Hepatocyte (in vitro differentiated cells): ENCODE measurements at regions not wholly inside any gene's neighbourhood (a gene's known extent, or its start where the extent isn't known, plus 50 kb on each side); places are given as distances from the start of the nearest gene placed in this dataset.

ENCODE experiments used
- DNase-seq: peaks from one replicate; pipeline ENCODE4 v3.0.0-alpha.2; 2016; ENCODE audit warnings: low spot score
- H2AFZ ChIP-seq: fragments of 200-600 bp; sonication (generic); 2 replicates; pipeline ENCODE4 v1.6.0; 2016; ENCODE audit warnings: antibody characterized with exemption, mild to moderate bottlenecking
- H3K27ac ChIP-seq: fragments of 200-600 bp; sonication (generic); 2 replicates; pipeline ENCODE4 v1.5.1; 2016; ENCODE audit warnings: mild to moderate bottlenecking
- H3K27me3 ChIP-seq: fragments of 200-600 bp; sonication (generic); 2 replicates; pipeline ENCODE4 v1.6.1; 2016
- H3K36me3 ChIP-seq: fragments of 200-600 bp; sonication (generic); replicated peaks from 2 replicates; pipeline ENCODE4 v1.5.1; 2016; ENCODE audit warnings: low read depth; ENCODE audit not compliant: insufficient read depth
- H3K4me1 ChIP-seq: fragments of 200-600 bp; sonication (generic); 2 replicates; pipeline ENCODE4 v1.5.1; 2016; ENCODE audit warnings: mild to moderate bottlenecking, moderate library complexity; ENCODE audit not compliant: insufficient read depth
- H3K4me2 ChIP-seq: fragments of 200-600 bp; sonication (generic); 2 replicates; pipeline ENCODE4 v1.6.0; 2016
- H3K4me3 ChIP-seq: fragments of 200-600 bp; sonication (generic); 2 replicates; pipeline ENCODE4 v1.5.1; 2016; ENCODE audit warnings: mild to moderate bottlenecking
- H3K79me2 ChIP-seq: fragments of 200-600 bp; sonication (generic); 2 replicates; pipeline ENCODE4 v1.6.0; 2017; ENCODE audit warnings: mild to moderate bottlenecking
- H3K9me2 ChIP-seq: fragments of 200-600 bp; sonication (generic); replicated peaks from 2 replicates; pipeline ENCODE4 v1.6.0; 2017; ENCODE audit warnings: mild to moderate bottlenecking; ENCODE audit not compliant: insufficient read depth
- H3K9me3 ChIP-seq: fragments of 200-600 bp; sonication (generic); 2 replicates; pipeline ENCODE4 v1.5.1; 2016; ENCODE audit warnings: low read depth, mild to moderate bottlenecking
- H4K20me1 ChIP-seq: fragments of 200-600 bp; sonication (generic); 2 replicates; pipeline ENCODE4 v1.6.0; 2016; ENCODE audit warnings: mild to moderate bottlenecking; ENCODE audit not compliant: insufficient read depth, poor library complexity, severe bottlenecking
- CTCF ChIP-seq: fragments of 200-600 bp; sonication (generic); IDR thresholded peaks from 2 replicates; pipeline ENCODE4 v1.5.1; 2016; ENCODE audit warnings: antibody characterized with exemption, mild to moderate bottlenecking; ENCODE audit not compliant: poor library complexity
- EZH2 ChIP-seq: fragments of 200-600 bp; sonication (generic); IDR thresholded peaks from 2 replicates; pipeline ENCODE4 v1.6.1; 2016; ENCODE audit warnings: antibody characterized with exemption, mild to moderate bottlenecking, borderline replicate concordance
- EZH2phosphoT487 ChIP-seq: fragments of 200-600 bp; sonication (generic); IDR thresholded peaks from one replicate; pipeline ENCODE4 v1.6.1; 2018; ENCODE audit warnings: antibody characterized with exemption, mild to moderate bottlenecking, low read depth, moderate library complexity; ENCODE audit not compliant: unreplicated experiment, severe bottlenecking
- WGBS: methylation state at CpG from one replicate; pipeline ENCODE4 v1.1.6; 2016; ENCODE audit warnings: low lambda C conversion rate; ENCODE audit errors: missing lambda C conversion rate; 5-methylcytosine and 5-hydroxymethylcytosine counted together

GRCh38 chr9:744790-745484 lies 96.6 kb upstream of the DMRT1 start:
- Histone ChIP-seq H2AFZ (no peak overlapping the region), H3K9me3 (no peaks in the 10 kb centered on the region), H3K9me2 (no peaks in the 10 kb centered on the region), H3K36me3 (no peaks in the 10 kb centered on the region), H3K79me2 (no peaks in the 10 kb centered on the region), H3K27ac (no peak overlapping the region), H3K4me2 (no peak overlapping the region), H3K4me1 (no peaks in the 10 kb centered on the region), H4K20me1 (no peaks in the 10 kb centered on the region), H3K27me3 (no peaks in the 10 kb centered on the region), H3K4me3 (no peak overlapping the region)
- WGBS: 79% methylated on average over 7 of the region's 7 CpGs
- no peak for DNase-seq
- TF ChIP-seq EZH2phosphoT487: no peak
- no peak for TF ChIP-seq CTCF
- TF ChIP-seq EZH2: no peak

- 92% methylated on average over 16 of the region's 16 CpGs for WGBS
- no peak overlapping the region for H3K4me3 ChIP-seq
- H3K79me2 ChIP-seq: no peaks in the 10 kb centered on the region
- no peak for DNase-seq
- H3K36me3 ChIP-seq: no peaks in the 10 kb centered on the region
- no peak overlapping the region for H3K27ac ChIP-seq
- no peaks in the 10 kb centered on the region for H4K20me1 ChIP-seq
- H3K9me2 ChIP-seq: no peaks in the 10 kb centered on the region
- no peaks in the 10 kb centered on the region for H3K4me1 ChIP-seq
- no peaks in the 10 kb centered on the region for H3K27me3 ChIP-seq
- no peak overlapping the region for H2AFZ ChIP-seq
- H3K4me2 ChIP-seq: no peak overlapping the region
- no peak for TF ChIP-seq EZH2phosphoT487
- TF ChIP-seq EZH2: no peak
- no peak for TF ChIP-seq CTCF
- H3K9me3 ChIP-seq: no peaks in the 10 kb centered on the region
Observed at GRCh38 chr9:745761-746380, 95.6 kb upstream of the DMRT1 start.

- H4K20me1 ChIP-seq: no peaks in the 10 kb centered on the region
- H3K4me2 ChIP-seq: no peak overlapping the region
- no peak overlapping the region for H3K27ac ChIP-seq
- H3K36me3 ChIP-seq: no peaks in the 10 kb centered on the region
- WGBS: 89% methylated on average over 7 of the region's 7 CpGs
- TF ChIP-seq CTCF (no peak), EZH2phosphoT487 (no peak), EZH2 (no peak)
- no peaks in the 10 kb centered on the region for H3K79me2 ChIP-seq
- no peaks in the 10 kb centered on the region for H3K4me1 ChIP-seq
- no peaks in the 10 kb centered on the region for H3K9me2 ChIP-seq
- DNase-seq: no peak
- H2AFZ ChIP-seq: no peak overlapping the region
- no peaks in the 10 kb centered on the region for H3K9me3 ChIP-seq
- no peaks in the 10 kb centered on the region for H3K27me3 ChIP-seq
- no peak overlapping the region for H3K4me3 ChIP-seq
Observed at GRCh38 chr9:746661-747434, 94.6 kb upstream of the DMRT1 start.
